IMR-90 (cell line): ENCODE measurements at regions not wholly inside any gene's neighbourhood (a gene's known extent, or its start where the extent isn't known, plus 50 kb on each side); places are given as distances from the start of the nearest gene placed in this dataset.

Source experiments
- FOS ChIP-seq: fragments of 150-350 bp; IDR thresholded peaks from 2 replicates; pipeline ENCODE4 v1.6.1; 2016; ENCODE audit warnings: low read depth, low read length
- SMC3 ChIP-seq: fragments of 150-350 bp; IDR thresholded peaks from 2 replicates; pipeline ENCODE4 v1.6.1; 2016; ENCODE audit warnings: low read depth, mild to moderate bottlenecking, antibody characterized with exemption, low read length, moderate library complexity
- TF ChIP-seq, protein P1 (sequence below): conservative IDR thresholded peaks from 2 replicates; pipeline ENCODE4 v1.5.1; 2012; ENCODE audit warnings: mild to moderate bottlenecking, low read depth, low read length, improper control_type of control experiment

DNA sequence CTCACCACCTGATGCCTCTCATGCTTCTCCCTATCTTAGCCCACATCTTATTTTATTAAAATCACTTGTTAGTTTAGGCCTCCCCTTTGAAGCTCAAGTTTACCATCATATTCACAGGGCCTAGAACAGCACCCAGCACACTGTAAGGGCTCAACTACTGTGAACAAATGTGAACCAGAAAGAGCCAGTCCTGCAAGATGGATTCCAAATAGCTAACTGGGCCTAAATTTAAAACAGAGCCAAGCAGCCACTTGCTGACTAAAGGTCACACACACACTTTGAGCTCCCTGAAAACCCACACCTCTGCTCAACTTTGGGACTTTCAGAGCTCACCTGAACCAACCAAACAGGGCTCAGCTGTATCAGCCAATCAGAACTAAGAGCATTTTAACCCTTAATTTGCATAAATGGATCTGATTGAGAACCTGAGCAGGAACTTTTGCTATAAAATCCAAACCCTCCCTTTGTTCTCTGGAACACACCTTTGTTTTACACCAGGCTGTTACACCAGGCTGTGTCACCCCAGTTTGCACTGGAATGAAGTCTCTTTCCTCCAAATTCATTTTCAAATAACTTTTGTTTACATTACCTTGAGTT lies 62.1 kb upstream of the EXOC1L start:
- TF ChIP-seq SMC3 (no peak), FOS (no peak)
- TF ChIP-seq, protein P1, sequence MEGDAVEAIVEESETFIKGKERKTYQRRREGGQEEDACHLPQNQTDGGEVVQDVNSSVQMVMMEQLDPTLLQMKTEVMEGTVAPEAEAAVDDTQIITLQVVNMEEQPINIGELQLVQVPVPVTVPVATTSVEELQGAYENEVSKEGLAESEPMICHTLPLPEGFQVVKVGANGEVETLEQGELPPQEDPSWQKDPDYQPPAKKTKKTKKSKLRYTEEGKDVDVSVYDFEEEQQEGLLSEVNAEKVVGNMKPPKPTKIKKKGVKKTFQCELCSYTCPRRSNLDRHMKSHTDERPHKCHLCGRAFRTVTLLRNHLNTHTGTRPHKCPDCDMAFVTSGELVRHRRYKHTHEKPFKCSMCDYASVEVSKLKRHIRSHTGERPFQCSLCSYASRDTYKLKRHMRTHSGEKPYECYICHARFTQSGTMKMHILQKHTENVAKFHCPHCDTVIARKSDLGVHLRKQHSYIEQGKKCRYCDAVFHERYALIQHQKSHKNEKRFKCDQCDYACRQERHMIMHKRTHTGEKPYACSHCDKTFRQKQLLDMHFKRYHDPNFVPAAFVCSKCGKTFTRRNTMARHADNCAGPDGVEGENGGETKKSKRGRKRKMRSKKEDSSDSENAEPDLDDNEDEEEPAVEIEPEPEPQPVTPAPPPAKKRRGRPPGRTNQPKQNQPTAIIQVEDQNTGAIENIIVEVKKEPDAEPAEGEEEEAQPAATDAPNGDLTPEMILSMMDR: no peak
